ENCODE measurements at regions not wholly inside any gene's neighbourhood (a gene's known extent, or its start where the extent isn't known, plus 50 kb on each side); places are given as distances from the start of the nearest gene placed in this dataset.

GRCh38 chr1:222370081-222370912, 177.6 kb downstream of the HHIPL2 start (continued):
- no peak for TF ChIP-seq KLF10 (tag by site-specific recombination; IDR thresholded peaks at IDR 0.05)

GRCh38 chr1:222369148-222369547, 178.8 kb downstream of the HHIPL2 start:
- POLR2A ChIA-PET = no interaction called here

More at GRCh38 chr1:222369148-222369547, 178.8 kb downstream of the HHIPL2 start:
- H3K4me3 ChIP-seq (ENCODE audit: low read depth, low read length) = no peak overlapping the region
- CTCF ChIA-PET = no interaction called here
- TF ChIP-seq ZNF133 (tag by site-specific recombination; IDR thresholded peaks at IDR 0.05) (no peak), ZNF600 (tag by site-specific recombination; IDR thresholded peaks at IDR 0.05) (no peak), ZNF280C (tag by site-specific recombination; IDR thresholded peaks at IDR 0.05) (no peak), ZSCAN4 (tag by site-specific recombination; IDR thresholded peaks at IDR 0.05) (no peak), ZNF391 (tag by site-specific recombination; IDR thresholded peaks at IDR 0.05; ENCODE audit: borderline replicate concordance, low read depth) (no peak), ZNF580 (tag by site-specific recombination; IDR thresholded peaks at IDR 0.05) (no peak), HOXD13 (CRISPR knock-in tag; IDR thresholded peaks at IDR 0.05; ENCODE audit: borderline replicate concordance) (no peak), ZBTB44 (tag by site-specific recombination; IDR thresholded peaks at IDR 0.05) (no peak), ZNF26 (tag by site-specific recombination; IDR thresholded peaks at IDR 0.05) (no peak), ZNF223 (tag by site-specific recombination; IDR thresholded peaks at IDR 0.05) (no peak)
- no peaks in the 10 kb centered on the region for H3K36me3 ChIP-seq (ENCODE audit: control insufficient read depth in 2 of 2, insufficient read depth in 1 of 2, low read length in 2 of 2)
- no peaks in the 10 kb centered on the region for H3K4me1 ChIP-seq (ENCODE audit: control insufficient read depth, insufficient read depth, low read length)
- H3K9me3 ChIP-seq (ENCODE audit: control insufficient read depth, insufficient read depth, low read depth, low read length) = no peaks in the 10 kb centered on the region
- no peak overlapping the region for H3K27ac ChIP-seq (ENCODE audit: extremely low read depth, low read depth, low read length)

All from HEK293 (cell line).